ENCODE measurements at regions not wholly inside any gene's neighbourhood (a gene's known extent, or its start where the extent isn't known, plus 50 kb on each side); places are given as distances from the start of the nearest gene placed in this dataset.
"Not testable (repeated sequence)": the region's sequence is repeated elsewhere in the genome, so short reads cannot be mapped to it uniquely, and the experiment has no call there.

- H3K27me3 Mint-ChIP-seq, result no peaks in the 10 kb centered on the region
- TF ChIP-seq CTCF (IDR thresholded peaks at IDR 0.05), result no peak
- Histone ChIP-seq H3K4me3 (ENCODE audit: low read length) (no peak overlapping the region), H3K27me3 (ENCODE audit: control insufficient read depth in 1 of 2, insufficient read depth in 2 of 2, low read length in 2 of 2) (no peaks in the 10 kb centered on the region), H3K36me3 (ENCODE audit: insufficient read depth, low read length) (no peaks in the 10 kb centered on the region), H3K27ac (ENCODE audit: low read depth in 1 of 2, low read length in 2 of 2) (no peak overlapping the region), H3K4me1 (ENCODE audit: insufficient read depth, low read length) (no peaks in the 10 kb centered on the region), H3K9me3 (ENCODE audit: control insufficient read depth in 1 of 2, insufficient read depth in 1 of 2, low read length in 2 of 2) (peaks cover 0 to 4% of the 10 kb centered on the region in 2 experiments)
- peaks cover 2% of the 10 kb centered on the region for H3K9me3 Mint-ChIP-seq
- DNase-seq (no peak), ATAC-seq (ENCODE audit: poor library complexity) (no peak)
- no peaks in the 10 kb centered on the region for H3K4me1 Mint-ChIP-seq (ENCODE audit: low read depth)
- ChIA-PET CTCF (no interaction called here), POLR2A (no interaction called here)
- intact Hi-C loops (cut with DNase I, micrococcal nuclease), result no loop called here
- no peak overlapping the region for H3K4me3 Mint-ChIP-seq
- no peak overlapping the region for H3K27ac Mint-ChIP-seq
- no peaks in the 10 kb centered on the region for H3K36me3 Mint-ChIP-seq (ENCODE audit: low read depth)
Observed at GRCh38 chr4:33831442-33832066, 2412.8 kb downstream of the ARAP2 start.

- H3K36me3 Mint-ChIP-seq (ENCODE audit: low read depth); H3K27me3 Mint-ChIP-seq; H3K27ac Mint-ChIP-seq; H3K9me3 ChIP-seq (ENCODE audit: control insufficient read depth in 1 of 2, insufficient read depth in 1 of 2, low read length in 2 of 2); ATAC-seq (ENCODE audit: poor library complexity); H3K4me1 Mint-ChIP-seq (ENCODE audit: low read depth); DNase-seq; H3K27me3 ChIP-seq (ENCODE audit: control insufficient read depth in 1 of 2, insufficient read depth in 2 of 2, low read length in 2 of 2); intact Hi-C loops (cut with DNase I, micrococcal nuclease); H3K4me3 Mint-ChIP-seq; H3K4me3 ChIP-seq (ENCODE audit: low read length); H3K27ac ChIP-seq (ENCODE audit: low read depth in 1 of 2, low read length in 2 of 2); H3K36me3 ChIP-seq (ENCODE audit: insufficient read depth, low read length); POLR2A ChIA-PET; H3K4me1 ChIP-seq (ENCODE audit: insufficient read depth, low read length); CTCF ChIA-PET: not testable (repeated sequence)
- H3K9me3 Mint-ChIP-seq, result peaks cover 11% of the 10 kb centered on the region
Observed at GRCh38 chr4:33835764-33836163, 2408.6 kb downstream of the ARAP2 start.

GRCh38 chr4:33837043-33837838 lies 2407.1 kb downstream of the ARAP2 start:
- H3K27me3 Mint-ChIP-seq, result no peaks in the 10 kb centered on the region
- intact Hi-C loops (cut with DNase I, micrococcal nuclease), result no loop called here
- ChIA-PET CTCF (no interaction called here), POLR2A (no interaction called here)
- ATAC-seq (ENCODE audit: poor library complexity) (no peak), DNase-seq (no peak)
- Histone ChIP-seq H3K4me3 (ENCODE audit: low read length) (no peak overlapping the region), H3K4me1 (ENCODE audit: insufficient read depth, low read length) (no peaks in the 10 kb centered on the region), H3K27ac (ENCODE audit: low read depth in 1 of 2, low read length in 2 of 2) (no peak overlapping the region), H3K9me3 (ENCODE audit: control insufficient read depth in 1 of 2, insufficient read depth in 1 of 2, low read length in 2 of 2) (peaks cover 0 to 4% of the 10 kb centered on the region in 2 experiments), H3K27me3 (ENCODE audit: control insufficient read depth in 1 of 2, insufficient read depth in 2 of 2, low read length in 2 of 2) (no peaks in the 10 kb centered on the region), H3K36me3 (ENCODE audit: insufficient read depth, low read length) (no peaks in the 10 kb centered on the region)
- no peak overlapping the region for H3K27ac Mint-ChIP-seq
- no peaks in the 10 kb centered on the region for H3K4me1 Mint-ChIP-seq (ENCODE audit: low read depth)
- no peaks in the 10 kb centered on the region for H3K36me3 Mint-ChIP-seq (ENCODE audit: low read depth)
- no peak overlapping the region for H3K4me3 Mint-ChIP-seq
- TF ChIP-seq CTCF (IDR thresholded peaks at IDR 0.05), result no peak
- peaks cover 13% of the 10 kb centered on the region for H3K9me3 Mint-ChIP-seq
